ENCODE measurements at regions not wholly inside any gene's neighbourhood (a gene's known extent, or its start where the extent isn't known, plus 50 kb on each side); places are given as distances from the start of the nearest gene placed in this dataset.

DNA sequence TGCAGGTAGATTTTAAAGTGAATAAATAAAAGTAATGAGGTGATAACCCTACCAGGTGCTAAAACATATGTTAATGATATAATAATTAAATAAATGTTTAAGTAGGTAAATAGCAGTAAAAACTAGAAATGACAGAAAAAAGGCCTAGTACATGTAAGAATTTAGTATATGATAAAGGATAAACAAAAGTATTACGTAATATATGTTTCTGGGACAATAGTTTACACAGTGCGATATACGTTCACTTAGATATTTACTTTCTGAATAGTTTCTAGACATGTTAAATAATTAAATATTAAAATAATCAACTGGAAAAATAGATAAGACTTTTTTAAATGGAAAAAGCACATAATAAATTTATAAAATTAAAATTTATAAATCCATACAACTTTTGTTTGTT, 340.9 kb downstream of the LIG4 start:
- no peak for TF ChIP-seq POLR2AphosphoS5 (IDR thresholded peaks at IDR 0.05)
- TF ChIP-seq CTCF (IDR thresholded peaks at IDR 0.05): no peak
- no peak for TF ChIP-seq POLR2A (IDR thresholded peaks at IDR 0.05)
- TF ChIP-seq EP300 (IDR thresholded peaks at IDR 0.05): no peak
- Histone ChIP-seq H3K4me3 (no peak overlapping the region), H3K27ac (no peak overlapping the region), H3K27me3 (peaks cover 0 to 36% (median 0%) of the 10 kb centered on the region in 3 donors), H3K36me3 (no peaks in the 10 kb centered on the region), H3K9me3 (peaks cover 0 to 5% (median 0%) of the 10 kb centered on the region in 4 donors), H3K4me1 (peaks cover 0 to 5% (median 2%) of the 10 kb centered on the region in 4 donors)
- intact Hi-C loops (cut with DNase I; ENCODE audit: low total_unique reads): no loop called here
- DNase-seq: no peak
- WGBS, 5 donors: 26 to 58% (median 35%) methylated on average over 3 of the region's 3 CpGs

- Histone ChIP-seq H3K27me3 (peaks cover 0 to 41% (median 0%) of the 10 kb centered on the region in 3 donors), H3K27ac (no peak overlapping the region), H3K9me3 (peaks cover 0 to 5% (median 0%) of the 10 kb centered on the region in 4 donors), H3K4me1 (peaks cover 0 to 5% (median 3%) of the 10 kb centered on the region in 4 donors), H3K36me3 (no peaks in the 10 kb centered on the region), H3K4me3 (no peak overlapping the region)
- 62 to 69% (median 68%) methylated on average over 5 of the region's 5 CpGs for WGBS, 5 donors
- DNase-seq: no peak
- intact Hi-C loops (cut with DNase I; ENCODE audit: low total_unique reads): no loop called here
- TF ChIP-seq POLR2AphosphoS5 (IDR thresholded peaks at IDR 0.05): no peak
- TF ChIP-seq EP300 (IDR thresholded peaks at IDR 0.05): no peak
- TF ChIP-seq POLR2A (IDR thresholded peaks at IDR 0.05): no peak
- no peak for TF ChIP-seq CTCF (IDR thresholded peaks at IDR 0.05)
These were observed 341.4 kb downstream of the LIG4 start for GRCh38 chr13:107873926-107874325.

DNA sequence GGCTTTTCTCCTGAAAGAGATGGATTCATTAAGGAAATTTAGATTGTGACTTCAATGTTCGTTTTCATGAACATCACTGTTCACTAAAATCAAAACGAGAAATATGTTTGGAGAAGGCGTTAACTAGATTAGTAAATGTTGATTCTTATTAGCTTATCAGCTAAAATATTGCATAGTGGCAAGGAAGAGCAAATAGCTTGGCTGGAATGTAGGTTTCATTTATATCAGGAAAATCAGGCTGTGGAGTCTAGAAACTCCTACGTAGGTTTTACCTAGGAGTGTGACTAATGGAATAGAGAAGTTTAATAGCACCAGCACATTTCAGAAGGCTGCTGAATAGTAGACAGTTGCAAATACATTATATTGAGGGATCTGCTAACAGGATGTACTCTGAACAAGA, 344.9 kb downstream of the LIG4 start:
- Histone ChIP-seq H3K9me3 (no peaks in the 10 kb centered on the region), H3K4me3 (no peak overlapping the region), H3K27me3 (peaks cover 0 to 70% (median 26%) of the 10 kb centered on the region in 3 donors), H3K4me1 (peaks cover 17 to 36% (median 33%) of the 10 kb centered on the region in 4 donors), H3K27ac (no peak overlapping the region), H3K36me3 (no peaks in the 10 kb centered on the region)
- peak in 1 of 2 donors; percentile 23 for DNase-seq
- intact Hi-C loops (cut with DNase I; ENCODE audit: low total_unique reads): no loop called here
- TF ChIP-seq POLR2AphosphoS5 (IDR thresholded peaks at IDR 0.05): peak in 2 of 3 donors; percentile 54 to 57
- TF ChIP-seq POLR2A (IDR thresholded peaks at IDR 0.05): no peak
- 24 to 48% (median 41%) methylated on average over 4 of the region's 4 CpGs for WGBS, 5 donors

GRCh38 chr13:107867701-107868661, 347.4 kb downstream of the LIG4 start:
- WGBS, 5 donors: 1 to 4% (median 2%) methylated on average over 52 to 81 of the region's 81 CpGs
- Histone ChIP-seq H3K4me1 (peaks cover 17 to 38% (median 34%) of the 10 kb centered on the region in 4 donors), H3K9me3 (peaks cover 0 to 3% (median 0%) of the 10 kb centered on the region in 4 donors), H3K27ac (peak overlapping the region in 1 of 5 donors; percentile 6), H3K4me3 (peak overlapping the region; percentile 38 to 62 (median 48)), H3K27me3 (peaks cover 0 to 69% (median 31%) of the 10 kb centered on the region in 3 donors), H3K36me3 (no peaks in the 10 kb centered on the region)
- intact Hi-C loops (cut with DNase I; ENCODE audit: low total_unique reads): no loop called here
- peak; percentile 35 to 81 for DNase-seq
- TF ChIP-seq POLR2AphosphoS5 (IDR thresholded peaks at IDR 0.05): no peak

DNA sequence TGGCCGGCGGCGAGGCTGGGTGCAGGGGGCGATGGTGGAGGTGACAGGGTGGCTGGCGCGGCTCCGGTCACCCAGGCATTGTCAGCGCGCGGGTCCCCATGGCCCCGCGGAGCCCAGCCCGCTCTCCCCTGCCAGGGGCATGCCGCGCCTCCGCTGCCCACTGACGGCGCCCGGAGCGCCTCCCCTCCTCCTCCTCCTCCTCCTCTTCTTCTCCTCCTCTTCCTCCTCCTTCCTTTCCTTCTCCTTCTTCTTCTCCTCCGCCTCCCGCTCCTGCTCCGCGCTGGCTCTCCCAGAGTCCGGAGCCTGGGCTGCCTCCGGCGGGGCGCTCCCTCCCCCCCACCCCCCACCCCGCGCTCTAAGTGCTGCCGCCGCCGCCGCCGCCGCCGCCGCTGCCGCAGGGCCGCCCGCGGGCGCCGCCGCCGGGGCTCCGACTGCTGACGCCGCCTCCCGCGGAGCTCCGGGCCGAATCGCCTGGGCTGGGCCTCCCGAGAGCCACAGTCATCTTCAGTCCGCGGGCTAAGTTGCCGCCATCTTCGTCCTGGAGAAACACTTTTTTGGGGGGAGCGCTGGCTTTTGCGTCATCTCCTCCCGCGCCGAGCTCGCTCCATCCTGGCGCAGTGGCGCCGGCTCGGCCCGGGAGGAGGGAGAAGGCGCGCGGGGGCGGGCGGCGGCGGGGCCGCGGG, 348.3 kb downstream of the LIG4 start:
- intact Hi-C loops (cut with DNase I; ENCODE audit: low total_unique reads): no loop called here
- peak in 1 of 2 donors; percentile 73 for DNase-seq
- Histone ChIP-seq H3K4me1 (peaks cover 17 to 38% (median 34%) of the 10 kb centered on the region in 4 donors), H3K36me3 (no peaks in the 10 kb centered on the region), H3K4me3 (peak overlapping the region; percentile 38 to 62 (median 48)), H3K27ac (no peak overlapping the region), H3K9me3 (peaks cover 0 to 3% (median 0%) of the 10 kb centered on the region in 4 donors), H3K27me3 (peaks cover 0 to 69% (median 31%) of the 10 kb centered on the region in 3 donors)
- TF ChIP-seq POLR2AphosphoS5 (IDR thresholded peaks at IDR 0.05) (no peak), POLR2A (IDR thresholded peaks at IDR 0.05) (no peak)
- WGBS, 5 donors: 1 to 5% (median 1%) methylated on average over 49 to 79 of the region's 79 CpGs
